Keratinocyte (primary cell): ENCODE measurements at regions not wholly inside any gene's neighbourhood (a gene's known extent, or its start where the extent isn't known, plus 50 kb on each side); places are given as distances from the start of the nearest gene placed in this dataset.

ENCODE experiments used
- DNase-seq: peaks from one replicate; pipeline ENCODE4 v3.0.0-alpha.2; 2011; ENCODE audit warnings: low read depth, missing footprints, low spot score
- FAIRE-seq: peaks from 2 replicates; lab custom pipeline; 2011; peaks lifted over from hg19 to GRCh38; lab: Jason Lieb, UNC
- H2AFZ ChIP-seq: 2 replicates; pipeline ENCODE4 v1.6.0; 2012; ENCODE audit warnings: low read length, control low read depth, inconsistent platforms; ENCODE audit not compliant: control insufficient read depth
- H3K27ac ChIP-seq: 2 replicates; pipeline ENCODE4 v1.5.1; 2011; ENCODE audit warnings: low read length; ENCODE audit not compliant: control insufficient read depth, insufficient read depth
- H3K27me3 ChIP-seq: 3 replicates; pipeline ENCODE4 v1.6.0; 2011; ENCODE audit warnings: low read length; ENCODE audit not compliant: control insufficient read depth, insufficient read depth; ENCODE audit errors: extremely low read depth
- H3K36me3 ChIP-seq, 2 experiments: 2 replicates in 1 of 2; 3 replicates in 1 of 2; pipeline ENCODE4 v1.5.1; 2011; ENCODE audit warnings: low read length in 2 of 2, mild to moderate bottlenecking in 1 of 2; ENCODE audit not compliant: control insufficient read depth in 2 of 2, insufficient read depth in 2 of 2; ENCODE audit errors: extremely low read depth in 1 of 2
- H3K4me1 ChIP-seq: 3 replicates; pipeline ENCODE4 v1.5.1; 2011; ENCODE audit warnings: low read length; ENCODE audit not compliant: control insufficient read depth, insufficient read depth; ENCODE audit errors: extremely low read depth
- H3K4me2 ChIP-seq: 3 replicates; pipeline ENCODE4 v1.6.0; 2011; ENCODE audit warnings: low read depth, low read length; ENCODE audit not compliant: control insufficient read depth, insufficient read depth; ENCODE audit errors: extremely low read depth
- H3K4me3 ChIP-seq, 3 experiments: fragments of 200-600 bp in 1 of 3; sonication (generic) in 1 of 3; 2 replicates in 2 of 3; 3 replicates in 1 of 3; pipeline ENCODE4 v1.5.1; 2011 to 2016; ENCODE audit warnings: low read length in 3 of 3, mild to moderate bottlenecking in 3 of 3, control low read depth in 2 of 3, inconsistent platforms in 1 of 3, low read depth in 1 of 3, mixed read lengths in 1 of 3, mixed run types in 1 of 3, moderate library complexity in 1 of 3; ENCODE audit not compliant: control insufficient read depth in 2 of 3, insufficient read depth in 2 of 3; ENCODE audit errors: extremely low read depth in 1 of 3
- H3K79me2 ChIP-seq: 2 replicates; pipeline ENCODE4 v1.6.0; 2012; ENCODE audit warnings: low read length; ENCODE audit not compliant: control insufficient read depth, insufficient read depth
- H3K9ac ChIP-seq: 3 replicates; pipeline ENCODE4 v1.6.0; 2011; ENCODE audit warnings: low read length; ENCODE audit not compliant: control insufficient read depth, insufficient read depth; ENCODE audit errors: extremely low read depth
- H3K9me1 ChIP-seq: 3 replicates; pipeline ENCODE4 v1.6.0; 2011; ENCODE audit warnings: low read length; ENCODE audit not compliant: control insufficient read depth, insufficient read depth; ENCODE audit errors: extremely low read depth
- H3K9me3 ChIP-seq: 2 replicates; pipeline ENCODE4 v1.5.1; 2012; ENCODE audit warnings: low read depth, low read length; ENCODE audit not compliant: control insufficient read depth
- H4K20me1 ChIP-seq: 3 replicates; pipeline ENCODE4 v1.6.0; 2011; ENCODE audit warnings: low read length; ENCODE audit not compliant: control insufficient read depth, insufficient read depth; ENCODE audit errors: extremely low read depth
- CTCF ChIP-seq, 3 experiments: IDR thresholded peaks in 1 of 3; conservative IDR thresholded peaks in 1 of 3; optimal IDR thresholded peaks in 1 of 3; 2 replicates in 2 of 3; 3 replicates in 1 of 3; pipeline versions ENCODE3 to v1.5.1; 2011; ENCODE audit warnings: low read length in 3 of 3, mild to moderate bottlenecking in 3 of 3, moderate library complexity in 2 of 3, control low read depth in 1 of 3, inconsistent platforms in 1 of 3; ENCODE audit not compliant: insufficient read depth in 2 of 3; ENCODE audit errors: extremely low read depth in 1 of 3
- EZH2 ChIP-seq: IDR thresholded peaks from one replicate; pipeline ENCODE4 v1.6.1; 2012; ENCODE audit warnings: inconsistent platforms, mild to moderate bottlenecking, low read length, moderate library complexity
- dilution Hi-C: fragments of 300-500 bp; cut with MboI; formaldehyde crosslinking; loops from one replicate; pipeline ENCODE4 v1.7.0; 2020; ENCODE audit warnings: low sequenced_read_pairs; ENCODE audit not compliant: extremely low pct_ligation_motif_present

- dilution Hi-C loops, result no loop called here
- no peak overlapping the region for H3K4me2 ChIP-seq
- no peak for FAIRE-seq
- peaks cover 49% of the 10 kb centered on the region for H3K27me3 ChIP-seq
- H3K9me1 ChIP-seq, result no peaks in the 10 kb centered on the region
- H3K27ac ChIP-seq, result no peak overlapping the region
- peaks cover 16% of the 10 kb centered on the region for H3K4me1 ChIP-seq
- no peaks in the 10 kb centered on the region for H4K20me1 ChIP-seq
- H3K9ac ChIP-seq, result no peak overlapping the region
- no peaks in the 10 kb centered on the region for H3K79me2 ChIP-seq
- no peak for DNase-seq
- H3K9me3 ChIP-seq, result no peaks in the 10 kb centered on the region
- H3K4me3 ChIP-seq, result no peak overlapping the region
- no peak overlapping the region for H2AFZ ChIP-seq
- H3K36me3 ChIP-seq, result no peaks in the 10 kb centered on the region
- TF ChIP-seq CTCF (optimal IDR thresholded peaks at IDR 0.05 in 1 of 3, IDR thresholded peaks at IDR 0.05 in 1 of 3, conservative IDR thresholded peaks at IDR 0.05 in 1 of 3; ENCODE audit: extremely low read depth in 1 of 3, insufficient read depth in 2 of 3, low read length in 3 of 3), result no peak
- TF ChIP-seq EZH2, result peak; percentile 31
Measured at GRCh38 chr5:139744471-139745131, 51.0 kb upstream of the PSD2 start.

GRCh38 chr5:139745132-139745799, 50.3 kb upstream of the PSD2 start:
- H3K36me3 ChIP-seq, result no peaks in the 10 kb centered on the region
- H4K20me1 ChIP-seq, result no peaks in the 10 kb centered on the region
- TF ChIP-seq EZH2 (no peak), CTCF (optimal IDR thresholded peaks at IDR 0.05 in 1 of 3, IDR thresholded peaks at IDR 0.05 in 1 of 3, conservative IDR thresholded peaks at IDR 0.05 in 1 of 3; ENCODE audit: extremely low read depth in 1 of 3, insufficient read depth in 2 of 3, low read length in 3 of 3) (no peak)
- peaks cover 49% of the 10 kb centered on the region for H3K27me3 ChIP-seq
- no peaks in the 10 kb centered on the region for H3K9me3 ChIP-seq
- no peak overlapping the region for H3K27ac ChIP-seq
- DNase-seq (no peak), FAIRE-seq (no peak)
- H3K4me2 ChIP-seq, result no peak overlapping the region
- H3K4me1 ChIP-seq, result peaks cover 16% of the 10 kb centered on the region
- H3K79me2 ChIP-seq, result no peaks in the 10 kb centered on the region
- H3K9ac ChIP-seq, result no peak overlapping the region
- dilution Hi-C loops, result no loop called here
- no peaks in the 10 kb centered on the region for H3K9me1 ChIP-seq
- H2AFZ ChIP-seq, result no peak overlapping the region
- no peak overlapping the region for H3K4me3 ChIP-seq
